DMS79 (cell line): ENCODE measurements at regions not wholly inside any gene's neighbourhood (a gene's known extent, or its start where the extent isn't known, plus 50 kb on each side); places are given as distances from the start of the nearest gene placed in this dataset.
"Not testable (repeated sequence)": the region's sequence is repeated elsewhere in the genome, so short reads cannot be mapped to it uniquely, and the experiment has no call there.

Source experiments
- DNase-seq: peaks from one replicate; lab custom pipeline; 2025; lab: John Stamatoyannopoulos, UW

GRCh38 chr20:7171911-7172310 lies 404.4 kb downstream of the BMP2 start:
- DNase-seq, result no peak

DNA sequence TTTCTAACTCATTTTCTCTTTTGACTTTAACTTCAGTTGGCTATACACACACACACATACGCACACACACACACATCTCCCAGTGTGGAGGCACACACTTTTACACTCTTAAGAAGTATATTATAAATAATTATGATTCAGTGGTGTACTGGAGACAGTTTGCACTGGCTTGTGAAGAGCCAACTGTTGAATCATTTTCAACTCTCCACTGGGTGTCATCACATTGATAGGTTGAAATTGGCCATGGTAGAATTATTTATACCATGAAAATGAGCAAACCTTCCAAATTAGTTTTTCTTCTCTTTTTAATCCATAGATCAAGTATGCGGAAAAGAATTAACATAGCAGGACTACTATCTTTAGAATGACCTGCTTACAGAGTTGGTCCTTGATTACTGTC lies 407.1 kb downstream of the BMP2 start:
- no peak for DNase-seq

GRCh38 chr20:7175827-7176226 lies 408.3 kb downstream of the BMP2 start:
- not testable (repeated sequence) for DNase-seq

DNA sequence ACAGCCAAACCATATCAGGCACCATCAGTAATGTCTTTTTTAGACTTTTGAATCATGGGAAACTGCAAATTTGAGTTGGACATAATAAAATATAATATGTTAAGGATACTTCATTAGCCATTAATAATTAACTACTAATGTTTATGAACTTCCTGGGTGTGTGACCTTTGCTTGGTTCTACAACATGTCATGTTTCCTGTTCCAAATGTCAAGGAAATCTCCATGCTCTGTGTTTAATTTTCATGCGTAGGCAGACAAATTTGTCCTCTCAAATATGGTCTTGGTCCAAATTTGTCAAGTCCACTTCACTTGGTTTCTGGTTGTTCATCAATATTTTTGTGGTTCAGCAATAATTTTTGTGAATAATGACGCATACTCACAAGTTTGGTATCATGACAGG lies 410.5 kb downstream of the BMP2 start:
- DNase-seq, result no peak

DNA sequence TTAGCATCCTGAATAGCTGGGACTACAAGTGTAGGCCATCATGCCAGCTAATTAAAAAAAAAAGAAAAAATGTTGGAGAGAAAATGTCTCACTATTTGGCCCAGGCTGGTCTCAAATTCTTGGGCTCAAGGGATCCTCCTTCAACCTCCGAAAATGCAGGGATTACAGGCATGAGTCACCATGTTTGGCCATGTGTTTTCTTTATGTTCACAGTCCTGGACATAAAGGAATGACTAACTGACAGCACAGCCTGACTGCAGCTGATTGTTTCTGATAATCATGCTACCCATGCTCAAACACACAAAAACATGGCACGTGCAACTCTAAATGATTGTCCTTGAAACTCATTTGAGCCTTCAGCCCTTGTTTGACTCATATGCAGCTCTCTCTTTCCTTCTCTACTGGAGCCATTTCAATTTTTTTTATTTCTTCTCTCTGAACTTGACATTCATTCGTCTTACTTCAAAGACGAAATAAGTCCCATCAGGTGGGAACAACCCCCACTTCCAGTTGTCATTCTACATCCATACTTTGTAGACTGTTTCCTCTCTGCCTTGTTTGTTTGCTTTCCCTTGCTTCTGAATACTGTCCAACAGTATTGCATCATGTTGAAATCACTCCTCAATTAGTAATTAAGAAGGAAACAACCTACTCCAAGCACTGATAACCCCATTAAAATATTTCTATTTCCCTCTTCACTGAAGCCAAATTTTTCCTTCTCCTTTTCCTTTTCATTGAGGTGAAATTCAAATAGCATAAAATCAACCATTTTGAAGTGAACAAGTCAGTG lies 413.0 kb downstream of the BMP2 start:
- no peak for DNase-seq

- no peak for DNase-seq
These were observed 421.7 kb downstream of the BMP2 start for GRCh38 chr20:7189231-7189630.

DNA sequence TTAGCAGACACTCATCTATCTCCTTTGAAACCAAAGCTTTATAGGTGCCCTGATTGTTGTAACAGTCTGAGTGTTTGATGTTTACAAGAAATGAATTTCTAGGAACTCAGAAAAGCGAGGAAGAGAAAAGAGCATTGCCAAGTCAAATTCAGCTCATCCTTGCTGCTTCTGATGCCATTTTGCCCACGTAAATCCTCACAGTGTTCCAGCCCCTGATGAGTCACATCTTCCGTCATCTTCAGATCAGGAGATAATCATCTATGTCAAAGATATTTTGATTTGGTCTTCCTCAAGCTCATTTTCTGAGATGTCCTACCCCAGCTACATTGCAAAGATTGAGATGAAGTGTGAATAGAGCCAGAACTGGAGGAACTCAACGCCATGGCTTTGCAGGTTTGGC lies 426.2 kb downstream of the BMP2 start:
- no peak for DNase-seq

GRCh38 chr20:7195704-7196103 lies 428.2 kb downstream of the BMP2 start:
- no peak for DNase-seq

- no peak for DNase-seq
These were observed 429.0 kb downstream of the BMP2 start for GRCh38 chr20:7196481-7196880.

GRCh38 chr20:7199861-7200260 lies 432.4 kb downstream of the BMP2 start:
- DNase-seq, result no peak

GRCh38 chr20:7207186-7207798 lies 439.8 kb downstream of the BMP2 start:
- DNase-seq, result no peak

DNA sequence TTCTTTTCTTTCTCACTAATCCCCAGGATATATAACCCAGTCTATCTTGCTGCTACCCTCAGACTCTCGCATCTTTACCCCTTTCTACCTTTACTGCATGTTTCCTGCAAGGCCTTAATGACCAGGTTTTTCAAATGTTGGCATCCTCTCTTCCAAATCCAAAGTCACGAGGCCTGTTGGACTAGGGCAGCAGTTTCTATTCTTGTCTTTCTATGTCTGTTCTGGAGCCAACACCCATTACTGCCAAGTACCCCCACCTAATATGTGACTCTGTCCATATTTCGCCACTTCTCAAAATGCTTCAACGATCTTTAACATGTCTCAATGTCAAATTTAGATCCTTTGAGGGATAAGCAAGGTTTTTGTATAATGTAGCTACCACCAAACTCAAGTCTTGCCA lies 443.4 kb downstream of the BMP2 start:
- no peak for DNase-seq

DNA sequence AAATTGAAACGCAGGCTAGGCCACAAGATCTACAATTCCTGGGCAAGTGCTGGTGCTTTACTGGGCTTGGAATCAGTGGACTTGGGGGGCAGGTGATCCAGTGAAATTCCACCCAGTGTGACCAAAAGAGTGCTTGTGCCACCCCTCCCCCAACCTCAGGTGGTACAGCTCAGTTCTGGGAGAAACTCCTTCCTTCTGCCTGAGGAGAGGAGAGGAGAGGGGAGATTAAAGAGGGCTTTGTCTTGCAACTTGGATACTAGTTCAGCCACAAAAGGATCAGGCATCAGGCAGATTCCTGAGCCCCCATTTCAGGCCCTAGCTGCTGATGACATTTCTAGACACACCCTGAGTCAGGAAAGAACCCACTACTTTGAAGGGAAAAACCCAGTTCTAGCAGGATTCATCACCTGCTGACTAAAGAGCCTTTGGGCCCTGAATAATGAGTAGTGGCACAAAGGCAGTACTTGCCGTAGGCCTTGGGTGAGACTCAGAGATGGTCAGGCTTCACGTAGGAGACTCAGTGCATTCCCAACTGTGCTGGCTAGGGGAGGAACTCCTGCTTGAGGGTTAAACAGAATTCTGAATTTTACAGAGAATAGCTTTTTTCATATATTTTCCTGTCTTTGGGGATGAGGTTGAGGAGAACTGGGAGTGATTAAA lies 446.7 kb downstream of the BMP2 start:
- no peak for DNase-seq

- no peak for DNase-seq
These were observed 450.1 kb downstream of the BMP2 start for GRCh38 chr20:7217606-7218005.

DNA sequence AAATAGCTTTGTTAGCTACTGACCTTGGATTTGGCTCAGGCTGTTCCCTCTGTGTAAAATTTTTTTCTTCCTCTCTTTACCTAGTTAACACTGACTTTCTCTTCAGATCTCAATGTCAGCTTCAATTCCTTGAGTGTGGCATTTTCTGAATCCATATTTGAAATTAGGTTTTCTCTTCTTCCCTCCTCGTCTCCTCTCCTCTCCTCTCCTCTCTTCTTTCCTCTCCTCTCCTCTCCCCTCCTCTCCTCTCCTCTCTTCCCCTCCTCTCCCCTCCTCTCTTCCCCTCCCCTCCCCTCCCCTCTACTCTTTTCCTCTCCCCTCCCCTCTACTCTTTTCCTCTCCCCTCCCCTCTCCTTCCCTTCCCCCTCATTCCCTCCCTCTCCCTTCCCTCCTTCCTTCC lies 453.3 kb downstream of the BMP2 start:
- no peak for DNase-seq

- DNase-seq, result no peak
These were observed 458.7 kb downstream of the BMP2 start for GRCh38 chr20:7226156-7226555.

DNA sequence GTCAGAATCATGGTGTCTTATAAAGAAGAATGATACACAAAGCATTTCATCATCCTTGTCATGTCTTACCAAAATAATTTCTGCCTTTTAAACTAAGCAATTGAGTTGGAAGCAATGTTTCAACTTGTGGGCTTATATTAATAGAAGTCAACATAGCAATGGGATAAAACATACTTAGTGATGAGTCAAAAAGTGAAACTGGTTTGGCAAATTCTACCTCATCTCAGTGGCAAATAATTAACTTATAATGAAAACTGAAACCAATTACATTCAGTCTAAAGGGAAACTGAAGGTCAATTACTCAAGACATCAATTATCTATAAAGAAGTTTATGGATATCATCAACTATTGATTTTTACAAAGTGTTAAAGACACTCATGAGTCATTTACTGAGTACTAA lies 463.8 kb downstream of the BMP2 start:
- DNase-seq, result no peak

DNA sequence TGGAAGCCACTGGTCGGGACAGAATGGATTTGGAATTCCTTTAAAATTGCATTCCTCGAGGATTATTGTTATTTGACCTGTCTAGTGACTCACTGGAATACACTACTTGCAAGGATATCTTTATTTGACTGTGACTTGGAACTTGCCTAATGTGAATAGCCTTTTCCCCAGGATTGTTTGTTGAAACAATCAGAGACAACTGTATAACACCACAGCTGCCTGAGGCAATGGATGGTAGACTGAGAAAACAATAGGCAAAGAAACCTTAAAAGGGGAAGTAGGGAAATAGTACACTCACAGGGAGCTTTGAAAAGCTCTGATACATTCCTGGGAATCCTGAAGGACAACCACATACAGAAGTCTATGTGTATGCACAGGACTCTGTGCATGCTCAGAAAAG lies 465.3 kb downstream of the BMP2 start:
- no peak for DNase-seq

DNA sequence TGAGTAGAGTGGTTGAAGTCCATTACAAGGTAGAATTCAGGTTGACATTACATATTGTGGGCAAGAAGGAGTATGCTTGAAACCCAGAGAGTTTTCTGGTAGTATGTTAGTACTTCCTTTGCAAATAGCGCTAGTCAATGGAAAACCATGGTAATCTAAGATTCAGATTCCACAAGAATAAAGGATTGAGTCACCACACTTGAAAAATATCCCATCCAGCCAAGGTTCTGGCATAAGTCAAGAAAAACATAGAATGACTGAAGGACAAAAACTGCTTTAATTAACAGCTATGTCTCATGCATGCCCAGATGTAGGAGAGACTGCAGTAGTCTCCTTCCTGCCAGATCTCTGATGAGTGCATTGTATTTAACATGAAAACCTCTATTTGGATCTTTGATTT lies 469.8 kb downstream of the BMP2 start:
- DNase-seq, result no peak

DNA sequence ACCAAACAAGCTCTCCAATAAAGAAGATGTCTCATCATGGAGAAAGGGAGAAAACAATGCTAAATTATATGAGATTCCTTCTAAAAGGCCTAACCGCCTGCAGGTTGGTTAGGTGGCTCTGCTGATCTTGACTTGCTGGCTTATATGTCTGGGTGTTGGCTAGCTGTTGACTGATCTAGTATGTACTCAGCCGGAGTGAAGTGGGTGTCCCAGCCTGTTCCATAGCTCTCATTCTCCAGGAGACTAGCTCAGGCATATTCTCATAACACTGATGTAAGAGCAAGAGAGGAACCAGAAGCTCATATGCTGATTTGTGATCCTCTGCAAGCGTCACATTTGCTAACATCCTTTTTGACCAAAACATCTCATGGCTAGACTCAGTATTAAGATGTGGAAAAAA lies 473.0 kb downstream of the BMP2 start:
- DNase-seq, result no peak

GRCh38 chr20:7248281-7249201 lies 481.1 kb downstream of the BMP2 start:
- DNase-seq, result peak; percentile 25

DNA sequence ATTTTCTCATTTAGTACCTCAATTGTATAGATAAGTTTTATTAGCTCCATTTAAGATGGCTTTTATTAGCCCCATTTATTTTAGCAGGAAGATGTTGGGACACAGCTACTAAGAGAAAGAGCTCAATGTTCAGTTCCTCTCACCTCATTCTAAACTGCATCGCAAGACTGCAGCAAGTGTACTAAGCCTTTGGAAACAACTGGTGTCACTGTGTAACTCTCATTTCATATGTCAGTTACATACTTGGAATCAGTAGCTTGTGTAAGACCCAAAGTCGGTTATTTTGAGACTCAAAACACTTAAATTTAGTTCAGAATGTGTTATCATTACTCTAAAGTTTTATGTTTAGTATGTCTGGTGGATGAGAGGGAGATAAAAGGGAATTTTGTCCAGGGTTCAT lies 482.9 kb downstream of the BMP2 start:
- DNase-seq, result no peak
